HCT116 (cell line): ENCODE measurements at regions not wholly inside any gene's neighbourhood (a gene's known extent, or its start where the extent isn't known, plus 50 kb on each side); places are given as distances from the start of the nearest gene placed in this dataset.

Experiments used
- ATAC-seq: fragments of 200-7000 bp; cut with Tn5 transposase; 2 replicates; pipeline ENCODE4 v1.9.1; 2020; ENCODE audit warnings: mild to moderate bottlenecking, moderate library complexity
- BruUV-seq: library from RNA; stranded (reverse); fragments of 400-500 nt; replicated peaks from 2 replicates; lab custom pipeline; 2021; lab: Mats Ljungman, UMichigan
- CTCF ChIA-PET: fragments of 300-600 bp; sonication (Branson Sonifier 250); formaldehyde crosslinking; loops from one replicate; lab custom pipeline; 2021; ENCODE audit warnings: antibody characterized with exemption; lab: Charles Lee
- POLR2A ChIA-PET: fragments of 300-600, 350-600 bp; sonication (Branson Sonifier 250); formaldehyde crosslinking; loops from one replicate; lab custom pipeline; 2021; ENCODE audit warnings: antibody characterized with exemption; lab: Charles Lee
- RAD21 ChIA-PET, 2 experiments: fragments of 300-600 bp; sonication (Branson Sonifier 250); formaldehyde crosslinking; loops; one replicate each; lab custom pipeline; 2023; ENCODE audit warnings: low total read pairs in 2 of 2; ENCODE audit not compliant: uncharacterized antibody in 2 of 2, unreplicated experiment in 2 of 2, low non-redundant PET in 1 of 2; lab: Charles Lee
- DNase-seq: peaks from one replicate; pipeline ENCODE4 v3.0.0-alpha.2; 2010; ENCODE audit warnings: low read depth, low spot score
- H2AFZ ChIP-seq: fragments of 200-600 bp; shearing (Covaris generic), sonication (generic); 2 replicates; pipeline ENCODE4 v1.6.1; 2017; ENCODE audit warnings: low read depth, mixed run types, mixed read lengths, antibody characterized with exemption, low read length; ENCODE audit not compliant: poor library complexity, severe bottlenecking
- H3K27ac ChIP-seq: 2 replicates; pipeline ENCODE4 v1.5.1; 2012; ENCODE audit warnings: low read depth, low read length
- H3K27me3 ChIP-seq: fragments of 200-600 bp; sonication (generic); 2 replicates; pipeline ENCODE4 v1.6.1; 2016; ENCODE audit warnings: mixed run types, low read length, mixed read lengths; ENCODE audit not compliant: insufficient read depth
- H3K36me3 ChIP-seq, 2 experiments: fragments of 200-500 bp in 1 of 2; fragments of 200-600 bp in 1 of 2; sonication (Bioruptor generic) in 1 of 2; sonication (generic) in 1 of 2; 2 replicates each; pipeline versions ENCODE4 v1.5.1 to v1.6.1; 2014 to 2016; ENCODE audit warnings: low read length in 2 of 2, inconsistent platforms in 1 of 2, mixed read lengths in 1 of 2, mixed run types in 1 of 2; ENCODE audit not compliant: insufficient read depth in 2 of 2, control insufficient read depth in 1 of 2
- H3K4me1 ChIP-seq, 2 experiments: fragments of 200-600 bp in 1 of 2; sonication (generic) in 1 of 2; 2 replicates each; pipeline versions ENCODE4 v1.5.1 to v1.6.1; 2012 to 2017; ENCODE audit warnings: low read length in 2 of 2, inconsistent platforms in 1 of 2, mild to moderate bottlenecking in 1 of 2, mixed read lengths in 1 of 2, mixed run types in 1 of 2, moderate library complexity in 1 of 2; ENCODE audit not compliant: insufficient read depth in 2 of 2, control insufficient read depth in 1 of 2
- H3K4me2 ChIP-seq: fragments of 200-600 bp; sonication (generic); 2 replicates; pipeline ENCODE4 v1.6.1; 2017; ENCODE audit warnings: mixed run types, low read length, mixed read lengths
- H3K4me3 ChIP-seq, 2 experiments: fragments of 200-600 bp in 1 of 2; sonication (generic) in 1 of 2; replicated peaks in 1 of 2; 2 replicates each; pipeline ENCODE4 v1.5.1; 2011 to 2016; ENCODE audit warnings: low read length in 2 of 2, control low read depth in 1 of 2, low read depth in 1 of 2, mild to moderate bottlenecking in 1 of 2, mixed read lengths in 1 of 2, mixed run types in 1 of 2
- H3K79me2 ChIP-seq: fragments of 200-600 bp; sonication (generic); 2 replicates; pipeline ENCODE4 v1.6.1; 2017; ENCODE audit warnings: mild to moderate bottlenecking, mixed run types, low read length, moderate library complexity, mixed read lengths; ENCODE audit not compliant: insufficient read depth
- H3K9ac ChIP-seq: fragments of 200-600 bp; sonication (generic); 2 replicates; pipeline ENCODE4 v1.6.1; 2016; ENCODE audit warnings: low read length, mixed read lengths
- H3K9me2 ChIP-seq: fragments of 200-600 bp; sonication (generic), shearing (Covaris generic); 2 replicates; pipeline ENCODE4 v1.6.1; 2017; ENCODE audit warnings: mixed run types, mild to moderate bottlenecking, moderate library complexity; ENCODE audit not compliant: insufficient read depth
- H3K9me3 ChIP-seq, 2 experiments: fragments of 200-500 bp in 1 of 2; fragments of 200-600 bp in 1 of 2; sonication (Bioruptor generic) in 1 of 2; sonication (generic) in 1 of 2; 2 replicates each; pipeline ENCODE4 v1.6.1; 2014 to 2017; ENCODE audit warnings: low read length in 2 of 2, mixed read lengths in 2 of 2, inconsistent platforms in 1 of 2, low read depth in 1 of 2, mild to moderate bottlenecking in 1 of 2, mixed run types in 1 of 2, moderate library complexity in 1 of 2; ENCODE audit not compliant: control insufficient read depth in 1 of 2, insufficient read depth in 1 of 2
- H4K20me1 ChIP-seq: fragments of 200-600 bp; sonication (generic), shearing (Covaris generic); 2 replicates; pipeline ENCODE4 v1.6.1; 2017; ENCODE audit warnings: mixed run types, mild to moderate bottlenecking, moderate library complexity; ENCODE audit not compliant: insufficient read depth
- CBX3 ChIP-seq: IDR thresholded peaks from 2 replicates; pipeline ENCODE4 v1.6.1; 2012; ENCODE audit warnings: low read depth
- CEBPB ChIP-seq: IDR thresholded peaks from 2 replicates; pipeline ENCODE4 v1.6.1; 2012; ENCODE audit warnings: low read depth
- EGR1 ChIP-seq: IDR thresholded peaks from 2 replicates; pipeline ENCODE4 v1.6.1; 2012; ENCODE audit warnings: low read depth
- ELF1 ChIP-seq: IDR thresholded peaks from 2 replicates; pipeline ENCODE4 v1.6.1; 2012; ENCODE audit warnings: low read depth, borderline replicate concordance
- EZH2 ChIP-seq: fragments of 200-600 bp; sonication (generic); IDR thresholded peaks from 2 replicates; pipeline ENCODE4 v1.6.1; 2017; ENCODE audit warnings: antibody characterized with exemption, mixed run types
- EZH2phosphoT487 ChIP-seq: fragments of 200-600 bp; IDR thresholded peaks from 2 replicates; pipeline ENCODE4 v1.6.1; 2018; ENCODE audit warnings: antibody characterized with exemption, borderline replicate concordance
- JUND ChIP-seq: IDR thresholded peaks from 2 replicates; pipeline ENCODE4 v1.6.1; 2012
- POLR2AphosphoS5 ChIP-seq: IDR thresholded peaks from 2 replicates; pipeline ENCODE4 v1.6.1; 2011; ENCODE audit warnings: mild to moderate bottlenecking, low read depth, low read length, moderate library complexity
- RAD21 ChIP-seq: IDR thresholded peaks from 2 replicates; pipeline ENCODE4 v1.6.1; 2012; ENCODE audit warnings: low read depth, mild to moderate bottlenecking
- SIN3A ChIP-seq: IDR thresholded peaks from 2 replicates; pipeline ENCODE4 v1.6.1; 2012; ENCODE audit warnings: low read depth
- SP1 ChIP-seq: IDR thresholded peaks from 2 replicates; pipeline ENCODE4 v1.6.1; 2012; ENCODE audit warnings: low read depth
- TCF7L2 ChIP-seq: IDR thresholded peaks from 2 replicates; pipeline ENCODE4 v1.7.0; 2011; ENCODE audit warnings: borderline replicate concordance, inconsistent platforms; ENCODE audit not compliant: insufficient read depth, insufficient read length; ENCODE audit errors: extremely low read depth
- YY1 ChIP-seq: IDR thresholded peaks from 2 replicates; pipeline ENCODE4 v1.6.1; 2011; ENCODE audit warnings: low read length, low read depth, moderate library complexity, mild to moderate bottlenecking; ENCODE audit not compliant: insufficient replicate concordance; ENCODE audit errors: extremely low read depth
- ZFX ChIP-seq: fragments of 450-650 bp; IDR thresholded peaks from 2 replicates; pipeline ENCODE4 v1.6.1; 2017
- ZNF274 ChIP-seq: fragments of 200-500 bp; sonication (Bioruptor generic); IDR thresholded peaks from 2 replicates; pipeline ENCODE4 v1.6.1; 2014; ENCODE audit warnings: mild to moderate bottlenecking, low read depth, low read length, inconsistent platforms
- intact Hi-C: fragments of 100-400 bp; cut with micrococcal nuclease; formaldehyde crosslinking; loops from 2 replicates; pipeline ENCODE4 v1.10.0; 2022
- TF ChIP-seq, protein P1 (sequence below), 3 experiments: fragments of 200-600 bp in 1 of 3; sonication (generic) in 1 of 3; IDR thresholded peaks in 2 of 3; conservative IDR thresholded peaks in 1 of 3; 2 replicates each; pipeline ENCODE4 v1.5.1; 2012 to 2017; ENCODE audit warnings: low read depth in 2 of 3, low read length in 2 of 3, antibody characterized with exemption in 1 of 3, borderline replicate concordance in 1 of 3, control low read depth in 1 of 3, mild to moderate bottlenecking in 1 of 3, mixed read lengths in 1 of 3, mixed run types in 1 of 3, moderate library complexity in 1 of 3; ENCODE audit not compliant: insufficient read depth in 1 of 3
- TF ChIP-seq, protein P2 (sequence below): IDR thresholded peaks from 2 replicates; pipeline ENCODE4 v1.6.1; 2012
- TF ChIP-seq, protein P3 (sequence below): IDR thresholded peaks from 2 replicates; pipeline ENCODE4 v1.6.1; 2011; ENCODE audit warnings: mild to moderate bottlenecking, low read length, moderate library complexity; ENCODE audit not compliant: insufficient replicate concordance; ENCODE audit errors: extremely low read depth
- TF ChIP-seq, protein P4 (sequence below): IDR thresholded peaks from 2 replicates; pipeline ENCODE4 v1.6.1; 2012; ENCODE audit warnings: low read depth
- TF ChIP-seq, protein P5 (sequence below): IDR thresholded peaks from 2 replicates; pipeline ENCODE4 v1.6.1; 2012

DNA sequence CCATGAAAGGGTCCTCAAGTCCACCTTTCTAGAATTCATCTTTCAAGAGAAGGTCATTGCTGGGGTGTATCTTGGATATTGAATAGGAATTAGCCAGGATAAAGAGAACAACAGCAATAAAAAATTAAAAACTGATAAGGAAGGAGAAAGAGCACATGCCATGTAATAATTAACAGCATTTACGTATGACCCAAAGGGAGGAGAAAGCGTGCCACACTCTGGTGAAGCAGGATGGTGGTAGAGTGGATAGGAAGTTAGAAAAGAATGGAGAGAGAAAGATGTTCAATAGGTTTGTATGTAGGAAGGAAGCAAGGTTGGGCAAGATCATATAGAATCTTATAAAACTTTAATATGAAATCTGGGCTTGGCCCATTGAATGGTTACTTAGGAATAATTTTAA, 751.5 kb downstream of the MAT2B start:
- no peaks in the 10 kb centered on the region for H3K36me3 ChIP-seq
- CTCF ChIA-PET = no interaction called here
- H3K9me3 ChIP-seq = peaks cover 3 to 4% of the 10 kb centered on the region in 2 experiments; a peak in 2 of 4 replicates
- intact Hi-C loops = no loop called here
- H4K20me1 ChIP-seq = no peaks in the 10 kb centered on the region
- H3K79me2 ChIP-seq = no peaks in the 10 kb centered on the region
- no peak overlapping the region for H3K4me2 ChIP-seq
- H3K9ac ChIP-seq = no peak overlapping the region
- H3K9me2 ChIP-seq = no peaks in the 10 kb centered on the region
- no peaks in the 10 kb centered on the region for H3K4me1 ChIP-seq
- no peak for DNase-seq
- POLR2A ChIA-PET = no interaction called here
- ATAC-seq = no peak
- TF ChIP-seq ZFX = no peak
- TF ChIP-seq EGR1 = no peak
- TF ChIP-seq, protein P1, sequence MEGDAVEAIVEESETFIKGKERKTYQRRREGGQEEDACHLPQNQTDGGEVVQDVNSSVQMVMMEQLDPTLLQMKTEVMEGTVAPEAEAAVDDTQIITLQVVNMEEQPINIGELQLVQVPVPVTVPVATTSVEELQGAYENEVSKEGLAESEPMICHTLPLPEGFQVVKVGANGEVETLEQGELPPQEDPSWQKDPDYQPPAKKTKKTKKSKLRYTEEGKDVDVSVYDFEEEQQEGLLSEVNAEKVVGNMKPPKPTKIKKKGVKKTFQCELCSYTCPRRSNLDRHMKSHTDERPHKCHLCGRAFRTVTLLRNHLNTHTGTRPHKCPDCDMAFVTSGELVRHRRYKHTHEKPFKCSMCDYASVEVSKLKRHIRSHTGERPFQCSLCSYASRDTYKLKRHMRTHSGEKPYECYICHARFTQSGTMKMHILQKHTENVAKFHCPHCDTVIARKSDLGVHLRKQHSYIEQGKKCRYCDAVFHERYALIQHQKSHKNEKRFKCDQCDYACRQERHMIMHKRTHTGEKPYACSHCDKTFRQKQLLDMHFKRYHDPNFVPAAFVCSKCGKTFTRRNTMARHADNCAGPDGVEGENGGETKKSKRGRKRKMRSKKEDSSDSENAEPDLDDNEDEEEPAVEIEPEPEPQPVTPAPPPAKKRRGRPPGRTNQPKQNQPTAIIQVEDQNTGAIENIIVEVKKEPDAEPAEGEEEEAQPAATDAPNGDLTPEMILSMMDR (IDR thresholded peaks at IDR 0.05 in 2 of 3, conservative IDR thresholded peaks at IDR 0.05 in 1 of 3; ENCODE audit: borderline replicate concordance in 1 of 3, insufficient read depth in 1 of 3, low read depth in 2 of 3, low read length in 2 of 3) = no peak
- TF ChIP-seq YY1 = no peak
- TF ChIP-seq ELF1 = no peak
- TF ChIP-seq, protein P2, sequence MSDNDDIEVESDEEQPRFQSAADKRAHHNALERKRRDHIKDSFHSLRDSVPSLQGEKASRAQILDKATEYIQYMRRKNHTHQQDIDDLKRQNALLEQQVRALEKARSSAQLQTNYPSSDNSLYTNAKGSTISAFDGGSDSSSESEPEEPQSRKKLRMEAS = no peak
- TF ChIP-seq TCF7L2 = no peak
- no peak for TF ChIP-seq ZNF274
- TF ChIP-seq, protein P3, sequence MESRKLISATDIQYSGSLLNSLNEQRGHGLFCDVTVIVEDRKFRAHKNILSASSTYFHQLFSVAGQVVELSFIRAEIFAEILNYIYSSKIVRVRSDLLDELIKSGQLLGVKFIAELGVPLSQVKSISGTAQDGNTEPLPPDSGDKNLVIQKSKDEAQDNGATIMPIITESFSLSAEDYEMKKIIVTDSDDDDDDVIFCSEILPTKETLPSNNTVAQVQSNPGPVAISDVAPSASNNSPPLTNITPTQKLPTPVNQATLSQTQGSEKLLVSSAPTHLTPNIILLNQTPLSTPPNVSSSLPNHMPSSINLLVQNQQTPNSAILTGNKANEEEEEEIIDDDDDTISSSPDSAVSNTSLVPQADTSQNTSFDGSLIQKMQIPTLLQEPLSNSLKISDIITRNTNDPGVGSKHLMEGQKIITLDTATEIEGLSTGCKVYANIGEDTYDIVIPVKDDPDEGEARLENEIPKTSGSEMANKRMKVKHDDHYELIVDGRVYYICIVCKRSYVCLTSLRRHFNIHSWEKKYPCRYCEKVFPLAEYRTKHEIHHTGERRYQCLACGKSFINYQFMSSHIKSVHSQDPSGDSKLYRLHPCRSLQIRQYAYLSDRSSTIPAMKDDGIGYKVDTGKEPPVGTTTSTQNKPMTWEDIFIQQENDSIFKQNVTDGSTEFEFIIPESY = no peak
- TF ChIP-seq, protein P4, sequence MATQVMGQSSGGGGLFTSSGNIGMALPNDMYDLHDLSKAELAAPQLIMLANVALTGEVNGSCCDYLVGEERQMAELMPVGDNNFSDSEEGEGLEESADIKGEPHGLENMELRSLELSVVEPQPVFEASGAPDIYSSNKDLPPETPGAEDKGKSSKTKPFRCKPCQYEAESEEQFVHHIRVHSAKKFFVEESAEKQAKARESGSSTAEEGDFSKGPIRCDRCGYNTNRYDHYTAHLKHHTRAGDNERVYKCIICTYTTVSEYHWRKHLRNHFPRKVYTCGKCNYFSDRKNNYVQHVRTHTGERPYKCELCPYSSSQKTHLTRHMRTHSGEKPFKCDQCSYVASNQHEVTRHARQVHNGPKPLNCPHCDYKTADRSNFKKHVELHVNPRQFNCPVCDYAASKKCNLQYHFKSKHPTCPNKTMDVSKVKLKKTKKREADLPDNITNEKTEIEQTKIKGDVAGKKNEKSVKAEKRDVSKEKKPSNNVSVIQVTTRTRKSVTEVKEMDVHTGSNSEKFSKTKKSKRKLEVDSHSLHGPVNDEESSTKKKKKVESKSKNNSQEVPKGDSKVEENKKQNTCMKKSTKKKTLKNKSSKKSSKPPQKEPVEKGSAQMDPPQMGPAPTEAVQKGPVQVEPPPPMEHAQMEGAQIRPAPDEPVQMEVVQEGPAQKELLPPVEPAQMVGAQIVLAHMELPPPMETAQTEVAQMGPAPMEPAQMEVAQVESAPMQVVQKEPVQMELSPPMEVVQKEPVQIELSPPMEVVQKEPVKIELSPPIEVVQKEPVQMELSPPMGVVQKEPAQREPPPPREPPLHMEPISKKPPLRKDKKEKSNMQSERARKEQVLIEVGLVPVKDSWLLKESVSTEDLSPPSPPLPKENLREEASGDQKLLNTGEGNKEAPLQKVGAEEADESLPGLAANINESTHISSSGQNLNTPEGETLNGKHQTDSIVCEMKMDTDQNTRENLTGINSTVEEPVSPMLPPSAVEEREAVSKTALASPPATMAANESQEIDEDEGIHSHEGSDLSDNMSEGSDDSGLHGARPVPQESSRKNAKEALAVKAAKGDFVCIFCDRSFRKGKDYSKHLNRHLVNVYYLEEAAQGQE = no peak
- no peak for TF ChIP-seq CBX3
- no peak for TF ChIP-seq EZH2phosphoT487
- TF ChIP-seq JUND = no peak
- no peak for TF ChIP-seq POLR2AphosphoS5
- TF ChIP-seq RAD21 = no peak
- TF ChIP-seq EZH2 = no peak
- no peak for TF ChIP-seq SIN3A
- TF ChIP-seq, protein P5, sequence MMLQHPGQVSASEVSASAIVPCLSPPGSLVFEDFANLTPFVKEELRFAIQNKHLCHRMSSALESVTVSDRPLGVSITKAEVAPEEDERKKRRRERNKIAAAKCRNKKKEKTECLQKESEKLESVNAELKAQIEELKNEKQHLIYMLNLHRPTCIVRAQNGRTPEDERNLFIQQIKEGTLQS = no peak
- TF ChIP-seq CEBPB = no peak
- TF ChIP-seq SP1 = no peak
- H3K27me3 ChIP-seq = no peaks in the 10 kb centered on the region
- H2AFZ ChIP-seq = no peak overlapping the region
- RAD21 ChIA-PET = no interaction called here
- H3K27ac ChIP-seq = no peak overlapping the region
- H3K4me3 ChIP-seq = no peak overlapping the region
- no TSS peak for BruUV-seq
